ENCODE measurements at regions not wholly inside any gene's neighbourhood (a gene's known extent, or its start where the extent isn't known, plus 50 kb on each side); places are given as distances from the start of the nearest gene placed in this dataset.

- no peaks in the 10 kb centered on the region for H3K9me3 ChIP-seq
- H3K27me3 ChIP-seq, result no peaks in the 10 kb centered on the region
- H3K4me1 ChIP-seq, result no peaks in the 10 kb centered on the region
- TF ChIP-seq CTCF (IDR thresholded peaks at IDR 0.05), result no peak
- DNase-seq (ENCODE audit: low spot score), result no peak
- H3K27ac ChIP-seq, result no peak overlapping the region
- H3K4me3 ChIP-seq, result no peak overlapping the region
- no peaks in the 10 kb centered on the region for H3K36me3 ChIP-seq
Measured at GRCh38 chr21:18776936-18777335, 373.4 kb upstream of the TMPRSS15 start.

DNA sequence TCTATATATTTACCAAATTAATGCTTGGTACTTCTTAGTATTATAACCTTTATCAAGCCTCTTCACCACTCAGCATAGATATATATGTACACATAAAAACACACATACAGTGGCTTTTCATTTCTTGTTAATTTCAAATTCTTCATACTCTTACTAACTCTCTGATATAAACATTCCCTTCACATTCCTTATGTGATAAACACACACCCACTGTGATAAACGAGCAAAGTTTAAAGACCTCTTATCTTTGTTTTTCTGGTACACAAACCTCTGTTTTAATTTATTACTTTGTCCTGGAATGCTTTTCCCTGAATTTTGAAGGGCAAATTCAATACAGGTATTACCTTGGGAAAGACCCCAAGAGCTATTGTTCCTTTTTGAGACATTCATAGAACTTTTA is 379.1 kb upstream of the TMPRSS15 start:
- no peak for TF ChIP-seq CTCF (IDR thresholded peaks at IDR 0.05)
- no peaks in the 10 kb centered on the region for H3K27me3 ChIP-seq
- H3K4me1 ChIP-seq, result no peaks in the 10 kb centered on the region
- H3K9me3 ChIP-seq, result no peaks in the 10 kb centered on the region
- H3K36me3 ChIP-seq, result no peaks in the 10 kb centered on the region
- H3K4me3 ChIP-seq, result no peak overlapping the region
- no peak for DNase-seq (ENCODE audit: low spot score)
- no peak overlapping the region for H3K27ac ChIP-seq

- no peak for DNase-seq (ENCODE audit: low spot score)
- H3K27ac ChIP-seq, result no peak overlapping the region
Measured at GRCh38 chr21:18801468-18801867, 397.9 kb upstream of the TMPRSS15 start.

DNA sequence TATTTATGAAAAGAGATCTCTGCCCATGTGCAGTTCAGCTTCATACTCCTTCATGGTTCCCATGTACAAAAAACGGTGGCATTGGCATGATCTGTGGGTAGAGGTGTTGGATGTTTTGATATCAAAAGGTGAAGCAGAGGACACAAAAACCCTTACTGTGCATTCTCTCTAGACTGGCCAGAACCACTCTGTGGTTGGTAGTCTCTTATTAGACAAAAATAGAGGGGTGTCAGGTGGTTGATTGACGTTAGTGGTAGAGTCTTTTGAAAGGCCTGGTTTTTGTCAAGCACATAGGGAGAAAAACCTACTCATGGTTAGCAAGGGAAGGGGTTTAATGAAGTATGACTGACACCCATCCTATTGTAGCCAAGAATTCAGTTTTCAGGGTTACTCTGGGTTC is 400.0 kb upstream of the TMPRSS15 start:
- no peak for TF ChIP-seq CTCF (IDR thresholded peaks at IDR 0.05)
- Histone ChIP-seq H3K4me1 (no peaks in the 10 kb centered on the region), H3K27me3 (no peaks in the 10 kb centered on the region), H3K27ac (no peak overlapping the region), H3K36me3 (no peaks in the 10 kb centered on the region), H3K9me3 (no peaks in the 10 kb centered on the region), H3K4me3 (no peak overlapping the region)
- DNase-seq (ENCODE audit: low spot score), result no peak

More at GRCh38 chr21:18801468-18801867, 397.9 kb upstream of the TMPRSS15 start:
- Histone ChIP-seq H3K27me3 (no peaks in the 10 kb centered on the region), H3K36me3 (no peaks in the 10 kb centered on the region), H3K4me3 (no peak overlapping the region), H3K4me1 (no peaks in the 10 kb centered on the region), H3K9me3 (no peaks in the 10 kb centered on the region)
- TF ChIP-seq CTCF (IDR thresholded peaks at IDR 0.05), result peak in 1 of 2 donors; percentile 41

GRCh38 chr21:18810136-18810535 is 406.6 kb upstream of the TMPRSS15 start:
- no peaks in the 10 kb centered on the region for H3K36me3 ChIP-seq
- H3K9me3 ChIP-seq, result no peaks in the 10 kb centered on the region
- TF ChIP-seq CTCF (IDR thresholded peaks at IDR 0.05), result no peak
- H3K27ac ChIP-seq, result no peak overlapping the region
- H3K4me1 ChIP-seq, result no peaks in the 10 kb centered on the region
- H3K27me3 ChIP-seq, result no peaks in the 10 kb centered on the region
- no peak overlapping the region for H3K4me3 ChIP-seq
- DNase-seq (ENCODE audit: low spot score), result no peak

DNA sequence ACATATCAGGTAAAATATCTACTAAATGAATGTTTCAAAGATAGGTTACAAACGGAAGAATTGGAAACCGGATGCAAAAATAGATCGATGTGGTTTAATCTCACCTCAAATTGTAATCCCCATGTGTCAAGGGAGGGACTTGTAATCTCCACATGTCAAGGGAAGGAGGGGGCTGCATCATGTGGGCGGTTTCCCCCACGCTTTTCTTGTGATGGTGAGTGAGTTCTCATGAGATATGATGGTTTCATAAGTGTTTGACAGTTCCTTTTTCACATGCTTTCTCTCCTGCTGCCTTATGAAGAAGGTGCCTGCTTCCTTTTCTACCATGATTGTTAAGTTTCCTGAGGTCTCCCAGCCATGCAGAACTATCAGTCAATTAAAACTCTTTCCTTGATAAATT is 408.7 kb upstream of the TMPRSS15 start:
- Histone ChIP-seq H3K36me3 (no peaks in the 10 kb centered on the region), H3K4me3 (no peak overlapping the region), H3K27ac (no peak overlapping the region), H3K9me3 (no peaks in the 10 kb centered on the region), H3K4me1 (no peaks in the 10 kb centered on the region), H3K27me3 (no peaks in the 10 kb centered on the region)
- no peak for TF ChIP-seq CTCF (IDR thresholded peaks at IDR 0.05)
- no peak for DNase-seq (ENCODE audit: low spot score)

All from right atrium auricular region (tissue), 2 donors.